ENCODE measurements at regions not wholly inside any gene's neighbourhood (a gene's known extent, or its start where the extent isn't known, plus 50 kb on each side); places are given as distances from the start of the nearest gene placed in this dataset.

- in situ Hi-C loops (cut with HindIII; ENCODE audit: low sequenced_read_pairs): no loop called here
These were observed 862.6 kb downstream of the SORCS3 start for GRCh38 chr10:105503714-105504113.

DNA sequence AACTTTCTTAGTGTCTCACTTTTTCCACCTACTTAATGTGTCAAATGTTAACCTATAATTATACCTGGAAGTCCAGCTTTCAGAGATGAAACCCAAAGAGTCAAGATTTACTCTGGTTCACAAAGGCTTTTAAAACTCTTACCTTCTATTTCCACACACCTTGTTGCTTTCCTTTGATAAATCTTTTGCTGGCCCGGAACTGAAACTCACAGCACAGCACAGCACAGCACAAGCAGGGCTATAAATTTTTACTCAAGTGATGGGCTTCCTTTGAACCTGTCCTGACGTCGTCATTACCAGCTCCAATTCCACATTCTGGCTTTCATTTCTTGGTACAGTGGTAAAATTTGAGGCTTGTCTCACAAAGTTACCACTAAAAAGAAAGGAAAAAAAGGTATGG is 861.0 kb downstream of the SORCS3 start:
- in situ Hi-C loops (cut with HindIII; ENCODE audit: low sequenced_read_pairs): no loop called here

GRCh38 chr10:105494944-105495343 is 853.9 kb downstream of the SORCS3 start:
- in situ Hi-C loops (cut with HindIII; ENCODE audit: low sequenced_read_pairs): no loop called here

GRCh38 chr10:105494303-105494702 is 853.2 kb downstream of the SORCS3 start:
- in situ Hi-C loops (cut with HindIII; ENCODE audit: low sequenced_read_pairs): no loop called here

DNA sequence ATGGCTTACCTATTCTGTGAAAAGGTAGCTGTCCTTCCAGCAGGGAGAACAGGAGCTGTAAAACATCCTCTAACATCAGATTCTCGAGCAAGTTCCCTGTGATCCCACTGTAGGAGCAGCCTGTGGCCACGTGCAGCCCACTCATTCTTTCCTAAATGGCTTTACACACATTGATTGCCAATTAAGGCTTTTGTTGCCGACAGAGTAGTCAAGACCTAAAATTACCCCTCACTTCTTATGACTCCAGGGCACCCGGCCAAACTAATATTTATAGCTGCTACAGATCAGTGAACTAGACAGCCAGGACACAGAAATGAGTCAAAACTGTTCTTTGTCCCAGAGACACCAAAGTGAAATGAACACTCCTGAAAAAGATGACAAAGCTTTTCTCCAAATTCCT is 832.1 kb downstream of the SORCS3 start:
- in situ Hi-C loops (cut with HindIII; ENCODE audit: low sequenced_read_pairs): no loop called here

DNA sequence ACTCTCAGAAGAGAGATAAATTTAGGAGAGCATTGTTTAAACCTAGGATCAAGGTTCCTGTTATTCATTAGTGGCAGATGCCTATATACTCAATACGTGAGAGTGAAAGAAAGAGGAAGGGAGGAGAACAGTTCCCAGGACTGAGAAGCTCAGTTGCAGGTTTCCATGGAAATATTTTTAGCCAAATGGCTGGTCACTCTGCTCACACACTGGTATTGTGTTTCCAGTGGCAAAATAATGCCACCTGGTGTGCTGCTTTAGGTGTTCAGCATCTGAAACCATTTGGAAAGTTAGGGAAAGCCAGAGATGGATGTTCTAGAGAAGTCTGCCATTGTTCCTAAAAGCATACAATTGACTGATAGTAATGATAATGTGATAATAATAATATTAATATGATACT is 827.7 kb downstream of the SORCS3 start:
- in situ Hi-C loops (cut with HindIII; ENCODE audit: low sequenced_read_pairs): no loop called here

- in situ Hi-C loops (cut with HindIII; ENCODE audit: low sequenced_read_pairs): no loop called here
These were observed 825.4 kb downstream of the SORCS3 start for GRCh38 chr10:105466521-105466920.

GRCh38 chr10:105434970-105435369 is 793.9 kb downstream of the SORCS3 start:
- in situ Hi-C loops (cut with HindIII; ENCODE audit: low sequenced_read_pairs): no loop called here

- in situ Hi-C loops (cut with HindIII; ENCODE audit: low sequenced_read_pairs): no loop called here
These were observed 772.9 kb downstream of the SORCS3 start for GRCh38 chr10:105413997-105414396.

DNA sequence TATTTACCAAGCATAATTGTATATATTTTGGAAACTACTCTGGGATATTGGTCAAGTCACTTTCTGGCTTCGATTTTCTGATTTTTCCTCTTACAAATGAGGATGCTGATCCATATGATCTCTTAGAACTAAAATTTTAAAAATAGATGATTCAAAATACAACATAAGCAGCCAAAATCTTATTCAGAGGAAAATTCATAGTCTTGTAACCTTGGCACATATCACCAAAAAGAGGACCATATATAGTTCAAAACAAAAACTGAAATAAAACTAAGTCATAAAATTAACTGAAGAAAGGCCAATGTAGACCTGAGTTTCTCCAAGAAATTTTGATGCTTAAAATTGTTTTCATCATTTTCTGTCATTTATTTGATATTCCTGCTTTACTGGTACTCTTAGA is 768.3 kb downstream of the SORCS3 start:
- in situ Hi-C loops (cut with HindIII; ENCODE audit: low sequenced_read_pairs): no loop called here

GRCh38 chr10:105406488-105406887 is 765.4 kb downstream of the SORCS3 start:
- in situ Hi-C loops (cut with HindIII; ENCODE audit: low sequenced_read_pairs): no loop called here

DNA sequence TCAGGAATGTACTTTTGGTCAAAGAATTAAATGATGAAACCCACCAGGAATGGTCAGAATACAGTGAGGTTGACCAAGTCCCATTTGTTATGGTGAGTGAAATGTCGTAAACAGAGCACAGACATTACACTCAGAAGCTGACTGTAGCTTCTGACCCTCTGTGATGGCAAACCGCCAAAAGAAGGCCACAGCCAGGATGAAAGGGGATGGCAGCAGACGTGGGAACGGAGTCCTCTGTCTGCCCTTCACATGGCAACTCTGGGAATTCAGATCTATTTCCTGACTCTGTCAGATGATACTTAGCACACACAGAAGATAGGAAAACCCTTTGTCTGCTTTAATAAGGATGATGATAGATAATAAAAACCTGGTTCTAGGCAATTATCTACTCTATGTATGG is 757.1 kb downstream of the SORCS3 start:
- in situ Hi-C loops (cut with HindIII; ENCODE audit: low sequenced_read_pairs): no loop called here

- in situ Hi-C loops (cut with HindIII; ENCODE audit: low sequenced_read_pairs): no loop called here
These were observed 750.7 kb downstream of the SORCS3 start for GRCh38 chr10:105391670-105392351.

DNA sequence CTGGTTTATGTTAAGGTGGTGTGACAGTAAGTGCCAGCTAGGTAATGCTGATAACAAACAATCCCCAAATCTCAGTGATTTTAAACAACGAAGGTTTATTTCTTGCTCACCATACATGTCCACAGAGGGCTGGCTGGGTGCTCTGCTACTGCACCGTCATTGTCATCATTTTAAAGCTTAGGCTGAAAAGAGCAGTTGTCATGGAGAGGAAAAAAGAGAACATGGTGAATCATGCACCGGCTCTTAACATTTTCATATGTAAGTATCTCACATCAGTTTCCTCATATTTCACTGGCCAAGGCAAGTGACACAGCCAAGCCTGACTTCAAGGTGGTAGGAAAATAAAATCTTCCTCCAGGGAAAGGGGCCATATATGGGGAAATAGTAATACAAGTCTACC is 746.9 kb downstream of the SORCS3 start:
- in situ Hi-C loops (cut with HindIII; ENCODE audit: low sequenced_read_pairs): no loop called here

- in situ Hi-C loops (cut with HindIII; ENCODE audit: low sequenced_read_pairs): no loop called here
These were observed 742.9 kb downstream of the SORCS3 start for GRCh38 chr10:105383978-105384377.

DNA sequence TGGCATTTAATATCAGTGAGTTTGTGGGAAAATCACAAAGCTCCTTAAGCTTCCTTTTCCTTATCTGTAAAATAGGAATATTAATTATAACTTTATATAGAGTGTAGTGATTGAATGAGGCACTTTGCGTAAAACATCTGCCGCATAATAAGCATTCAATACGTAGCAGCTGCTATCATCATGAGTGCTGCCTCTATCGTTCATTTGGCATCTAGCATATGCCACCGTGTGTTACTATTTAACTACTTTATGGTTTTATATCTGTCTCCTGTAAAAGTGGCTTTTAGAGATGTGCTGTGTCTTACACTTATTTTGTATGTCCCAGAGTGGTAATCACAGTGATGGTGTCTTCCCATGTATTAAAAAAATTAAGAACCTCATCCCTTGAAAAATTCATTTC is 729.6 kb downstream of the SORCS3 start:
- in situ Hi-C loops (cut with HindIII; ENCODE audit: low sequenced_read_pairs): no loop called here

DNA sequence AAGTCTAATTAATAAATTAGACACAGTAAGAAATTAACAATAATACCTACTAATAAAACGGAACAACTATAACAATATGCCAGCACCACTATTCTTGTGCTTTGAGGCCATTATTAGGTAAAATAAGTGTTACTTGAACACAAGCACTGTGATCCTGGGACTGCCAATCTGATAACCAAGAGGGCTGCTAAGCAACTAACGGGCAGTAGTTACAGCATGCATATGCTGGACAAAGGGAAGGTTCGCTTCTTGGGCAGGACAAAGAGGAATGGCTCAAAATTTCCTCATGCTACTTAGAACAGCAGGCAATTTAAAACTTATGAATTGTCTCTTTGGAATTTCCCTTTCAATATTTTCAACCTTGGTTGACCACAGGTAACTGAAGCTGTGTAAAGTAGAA is 718.6 kb downstream of the SORCS3 start:
- in situ Hi-C loops (cut with HindIII; ENCODE audit: low sequenced_read_pairs): no loop called here

GRCh38 chr10:105358911-105359310 is 717.8 kb downstream of the SORCS3 start:
- in situ Hi-C loops (cut with HindIII; ENCODE audit: low sequenced_read_pairs): no loop called here

DNA sequence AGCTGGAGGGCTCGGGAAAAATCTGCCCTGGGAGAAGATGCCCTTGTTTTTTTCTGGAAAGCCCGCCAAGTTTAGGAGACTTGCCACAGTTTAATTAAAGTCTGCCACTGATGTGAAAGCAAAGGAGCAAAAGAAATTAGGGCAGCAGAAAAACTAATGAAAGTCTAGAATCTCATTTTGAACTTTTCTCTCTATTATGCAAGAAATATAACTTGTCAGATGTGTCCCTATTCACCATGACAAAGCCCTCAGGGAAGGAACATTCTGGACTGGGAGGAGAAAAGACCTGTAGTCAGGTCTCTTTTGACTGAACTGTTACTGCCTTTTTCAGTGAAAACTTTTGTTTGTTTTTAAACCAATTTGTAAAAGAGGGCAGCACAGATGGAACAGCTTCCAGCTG is 715.5 kb downstream of the SORCS3 start:
- in situ Hi-C loops (cut with HindIII; ENCODE audit: low sequenced_read_pairs): no loop called here

GRCh38 chr10:105354010-105354409 is 712.9 kb downstream of the SORCS3 start:
- in situ Hi-C loops (cut with HindIII; ENCODE audit: low sequenced_read_pairs): no loop called here

DNA sequence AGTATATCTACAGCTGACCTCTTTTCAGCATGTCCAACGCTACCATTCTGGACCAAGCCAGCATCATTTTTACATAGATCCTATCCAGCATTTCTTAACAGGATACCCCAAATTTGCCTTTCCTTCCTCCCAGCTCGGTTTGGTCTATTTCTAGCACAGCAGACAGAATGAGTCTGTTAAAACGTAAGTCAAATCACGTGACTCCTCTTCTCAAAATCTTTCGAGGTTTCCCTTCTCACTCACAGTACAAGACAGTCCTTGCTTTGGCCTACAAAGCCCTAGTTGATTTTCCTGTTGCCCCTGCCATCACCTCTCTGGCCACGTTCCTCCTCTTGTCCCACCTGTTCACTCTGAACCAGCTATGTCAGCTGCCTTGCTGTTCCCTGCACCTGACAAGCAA is 711.7 kb downstream of the SORCS3 start:
- in situ Hi-C loops (cut with HindIII; ENCODE audit: low sequenced_read_pairs): no loop called here

GRCh38 chr10:105352281-105352680 is 711.2 kb downstream of the SORCS3 start:
- in situ Hi-C loops (cut with HindIII; ENCODE audit: low sequenced_read_pairs): no loop called here

GRCh38 chr10:105351187-105351586 is 710.1 kb downstream of the SORCS3 start:
- in situ Hi-C loops (cut with HindIII; ENCODE audit: low sequenced_read_pairs): no loop called here

Measured in endothelial cell of hepatic sinusoid (primary cell).